Mesendoderm (in vitro differentiated cells): ENCODE measurements at regions not wholly inside any gene's neighbourhood (a gene's known extent, or its start where the extent isn't known, plus 50 kb on each side); places are given as distances from the start of the nearest gene placed in this dataset.
A peak's percentile ranks its signal among the peaks of the same experiment; 100 is the strongest.
"Not testable (repeated sequence)": the region's sequence is repeated elsewhere in the genome, so short reads cannot be mapped to it uniquely, and the experiment has no call there.

Experiments
- DNase-seq: peaks from one replicate; pipeline ENCODE4 v3.0.0; 2013
- H2AK5ac ChIP-seq: 2 replicates; pipeline ENCODE4 v1.6.1; 2013; ENCODE audit warnings: low read length, inconsistent platforms
- H2BK120ac ChIP-seq: 2 replicates; pipeline ENCODE4 v1.6.1; 2013; ENCODE audit warnings: low read depth, mild to moderate bottlenecking, low read length, moderate library complexity, mixed read lengths
- H2BK15ac ChIP-seq: replicated peaks from 2 replicates; pipeline ENCODE4 v1.6.1; 2013; ENCODE audit warnings: low read depth, mild to moderate bottlenecking, moderate library complexity
- H2BK5ac ChIP-seq: 2 replicates; pipeline ENCODE4 v1.6.1; 2013; ENCODE audit warnings: low read length, inconsistent platforms
- H3K18ac ChIP-seq: 2 replicates; pipeline ENCODE4 v1.6.1; 2013; ENCODE audit warnings: mild to moderate bottlenecking, low read length, mixed read lengths
- H3K23ac ChIP-seq: one replicate; pipeline ENCODE4 v1.6.1; 2013; ENCODE audit warnings: low read length
- H3K27ac ChIP-seq: 2 replicates; pipeline ENCODE4 v1.5.1; 2013; ENCODE audit warnings: low read depth, mild to moderate bottlenecking, inconsistent platforms, low read length, moderate library complexity
- H3K27me3 ChIP-seq: 2 replicates; pipeline ENCODE4 v1.6.1; 2013; ENCODE audit warnings: low read length, control low read depth, mild to moderate bottlenecking, inconsistent platforms; ENCODE audit not compliant: insufficient read depth, poor library complexity
- H3K36me3 ChIP-seq: 2 replicates; pipeline ENCODE4 v1.6.1; 2013; ENCODE audit warnings: low read length, inconsistent platforms; ENCODE audit not compliant: control insufficient read depth, insufficient read depth
- H3K4ac ChIP-seq: one replicate; pipeline ENCODE4 v1.6.1; 2013; ENCODE audit warnings: low read depth, mild to moderate bottlenecking, low read length, moderate library complexity
- H3K4me1 ChIP-seq: 2 replicates; pipeline ENCODE4 v1.6.1; 2013; ENCODE audit warnings: low read depth, low read length, inconsistent platforms; ENCODE audit not compliant: control insufficient read depth
- H3K4me2 ChIP-seq: 2 replicates; pipeline ENCODE4 v1.6.1; 2013; ENCODE audit warnings: low read length
- H3K4me3 ChIP-seq: 2 replicates; pipeline ENCODE4 v1.5.1; 2013; ENCODE audit warnings: mild to moderate bottlenecking, low read length
- H3K56ac ChIP-seq: one replicate; pipeline ENCODE4 v1.6.1; 2013; ENCODE audit warnings: low read length
- H3K79me1 ChIP-seq: 2 replicates; pipeline ENCODE4 v1.6.1; 2013; ENCODE audit warnings: low read length, inconsistent platforms
- H3K79me2 ChIP-seq: 2 replicates; pipeline ENCODE4 v1.6.1; 2013; ENCODE audit warnings: mild to moderate bottlenecking, low read length; ENCODE audit not compliant: control insufficient read depth, insufficient read depth
- H3K9ac ChIP-seq: 2 replicates; pipeline ENCODE4 v1.6.1; 2013; ENCODE audit warnings: low read length, inconsistent platforms
- H4K5ac ChIP-seq: one replicate; pipeline ENCODE4 v1.6.1; 2013; ENCODE audit warnings: low read length
- H4K8ac ChIP-seq: one replicate; pipeline ENCODE4 v1.6.1; 2013; ENCODE audit warnings: low read depth, mild to moderate bottlenecking, control low read depth, low read length, moderate library complexity
- WGBS: extraction: QIAGEN DNeasy Blood & Tissue Kit; methylation state at CpG from one replicate; pipeline ENCODE4 v1.1.7; 2013; ENCODE audit warnings: low lambda C conversion rate, missing lambda C conversion rate; ENCODE audit not compliant: insufficient coverage; ENCODE audit errors: extremely low coverage; 5-methylcytosine and 5-hydroxymethylcytosine counted together

- not testable (repeated sequence) for H3K23ac ChIP-seq
These were observed 61.3 kb downstream of the ZNF860 start for GRCh38 chr3:32042867-32043266.

GRCh38 chr3:32045091-32045915, 61.1 kb upstream of the GPD1L start:
- Histone ChIP-seq H2AK5ac (no peak overlapping the region), H2BK120ac (no peak overlapping the region), H3K56ac (peak overlapping the region; percentile 25), H3K36me3 (no peaks in the 10 kb centered on the region), H3K27ac (no peak overlapping the region), H3K79me2 (no peaks in the 10 kb centered on the region), H4K8ac (no peak overlapping the region), H3K4me1 (peaks cover 4% of the 10 kb centered on the region), H3K27me3 (no peaks in the 10 kb centered on the region), H2BK5ac (no peak overlapping the region), H3K18ac (no peak overlapping the region), H3K4me3 (no peak overlapping the region), H3K23ac (no peak overlapping the region), H2BK15ac (no peak overlapping the region), H4K5ac (no peak overlapping the region), H3K4me2 (no peak overlapping the region), H3K79me1 (no peaks in the 10 kb centered on the region), H3K9ac (no peak overlapping the region), H3K4ac (no peak overlapping the region)
- WGBS, result no CpG with 5 or more reads among the region's 5 CpGs
- DNase-seq, result peak; percentile 23

More at GRCh38 chr3:32042867-32043266, 61.3 kb downstream of the ZNF860 start:
- H3K18ac ChIP-seq, H3K79me2 ChIP-seq, H2BK5ac ChIP-seq, H3K79me1 ChIP-seq, DNase-seq, H3K4me3 ChIP-seq, H2AK5ac ChIP-seq, H2BK15ac ChIP-seq, H4K5ac ChIP-seq, H3K36me3 ChIP-seq, H3K4me1 ChIP-seq, H3K4me2 ChIP-seq, H3K27ac ChIP-seq, H3K56ac ChIP-seq, H3K4ac ChIP-seq, H4K8ac ChIP-seq, H2BK120ac ChIP-seq, H3K9ac ChIP-seq, H3K27me3 ChIP-seq: not testable (repeated sequence)
- no CpG with 5 or more reads among the region's 6 CpGs for WGBS

GRCh38 chr3:32046102-32046501, 60.3 kb upstream of the GPD1L start:
- no peak overlapping the region for H2BK5ac ChIP-seq
- no peak overlapping the region for H3K18ac ChIP-seq
- H3K4ac ChIP-seq, result no peak overlapping the region
- no peak overlapping the region for H3K56ac ChIP-seq
- no peaks in the 10 kb centered on the region for H3K36me3 ChIP-seq
- H2BK15ac ChIP-seq, result no peak overlapping the region
- DNase-seq, result no peak
- H3K27me3 ChIP-seq, result no peaks in the 10 kb centered on the region
- no peak overlapping the region for H2AK5ac ChIP-seq
- H3K27ac ChIP-seq, result no peak overlapping the region
- no peak overlapping the region for H3K23ac ChIP-seq
- no peak overlapping the region for H4K5ac ChIP-seq
- no CpG with 5 or more reads among the region's 1 CpG for WGBS
- no peak overlapping the region for H2BK120ac ChIP-seq
- H4K8ac ChIP-seq, result no peak overlapping the region
- H3K79me1 ChIP-seq, result no peaks in the 10 kb centered on the region
- no peak overlapping the region for H3K9ac ChIP-seq
- H3K79me2 ChIP-seq, result no peaks in the 10 kb centered on the region
- peaks cover 4% of the 10 kb centered on the region for H3K4me1 ChIP-seq
- no peak overlapping the region for H3K4me3 ChIP-seq
- no peak overlapping the region for H3K4me2 ChIP-seq

- Histone ChIP-seq H3K27me3 (no peaks in the 10 kb centered on the region), H3K79me2 (no peaks in the 10 kb centered on the region), H3K4me3 (no peak overlapping the region), H2AK5ac (no peak overlapping the region), H3K4me2 (no peak overlapping the region), H4K5ac (no peak overlapping the region), H3K23ac (no peak overlapping the region), H3K27ac (no peak overlapping the region), H3K36me3 (no peaks in the 10 kb centered on the region), H3K79me1 (no peaks in the 10 kb centered on the region), H4K8ac (no peak overlapping the region), H2BK5ac (no peak overlapping the region), H3K4ac (no peak overlapping the region), H3K4me1 (peaks cover 4% of the 10 kb centered on the region), H3K18ac (no peak overlapping the region), H3K56ac (no peak overlapping the region), H3K9ac (no peak overlapping the region), H2BK15ac (no peak overlapping the region), H2BK120ac (no peak overlapping the region)
- no CpG with 5 or more reads among the region's 4 CpGs for WGBS
- no peak for DNase-seq
These were observed 57.8 kb upstream of the GPD1L start for GRCh38 chr3:32048487-32049182.

- Histone ChIP-seq H3K27me3 (no peaks in the 10 kb centered on the region), H3K4me3 (no peak overlapping the region), H3K4me2 (no peak overlapping the region), H3K79me2 (no peaks in the 10 kb centered on the region), H3K9ac (no peak overlapping the region), H2BK15ac (no peak overlapping the region), H4K8ac (no peak overlapping the region), H2BK5ac (no peak overlapping the region), H4K5ac (no peak overlapping the region), H2AK5ac (no peak overlapping the region), H3K36me3 (no peaks in the 10 kb centered on the region), H2BK120ac (no peak overlapping the region), H3K79me1 (no peaks in the 10 kb centered on the region), H3K56ac (no peak overlapping the region), H3K18ac (no peak overlapping the region), H3K27ac (no peak overlapping the region), H3K23ac (no peak overlapping the region), H3K4ac (no peak overlapping the region), H3K4me1 (peaks cover 4% of the 10 kb centered on the region)
- no CpG with 5 or more reads among the region's 1 CpG for WGBS
- DNase-seq, result no peak
These were observed 56.5 kb upstream of the GPD1L start for GRCh38 chr3:32049916-32050315.
